ENCODE measurements at regions not wholly inside any gene's neighbourhood (a gene's known extent, or its start where the extent isn't known, plus 50 kb on each side); places are given as distances from the start of the nearest gene placed in this dataset.

DNA sequence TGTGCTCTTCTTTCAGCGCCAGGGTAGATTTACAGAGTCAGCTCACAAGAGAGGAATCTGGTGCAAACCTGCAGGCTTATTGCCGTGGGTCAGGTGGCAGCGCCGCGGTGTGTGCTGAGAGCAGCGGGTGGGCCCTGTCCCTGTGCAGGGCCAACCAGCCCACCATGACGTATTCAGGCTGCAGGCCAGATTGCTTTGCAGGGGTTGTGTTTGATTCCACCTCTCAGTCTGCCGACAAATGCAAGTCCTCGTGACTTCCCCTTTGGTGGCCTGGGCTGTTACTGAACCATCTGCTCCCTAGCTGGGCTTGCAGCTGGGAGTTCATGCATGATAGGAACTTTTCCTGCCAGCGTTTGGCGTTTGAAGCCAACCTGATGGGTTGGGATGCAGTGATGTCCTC, 66.7 kb upstream of the LEP start (continued):
- TF ChIP-seq, protein P1, sequence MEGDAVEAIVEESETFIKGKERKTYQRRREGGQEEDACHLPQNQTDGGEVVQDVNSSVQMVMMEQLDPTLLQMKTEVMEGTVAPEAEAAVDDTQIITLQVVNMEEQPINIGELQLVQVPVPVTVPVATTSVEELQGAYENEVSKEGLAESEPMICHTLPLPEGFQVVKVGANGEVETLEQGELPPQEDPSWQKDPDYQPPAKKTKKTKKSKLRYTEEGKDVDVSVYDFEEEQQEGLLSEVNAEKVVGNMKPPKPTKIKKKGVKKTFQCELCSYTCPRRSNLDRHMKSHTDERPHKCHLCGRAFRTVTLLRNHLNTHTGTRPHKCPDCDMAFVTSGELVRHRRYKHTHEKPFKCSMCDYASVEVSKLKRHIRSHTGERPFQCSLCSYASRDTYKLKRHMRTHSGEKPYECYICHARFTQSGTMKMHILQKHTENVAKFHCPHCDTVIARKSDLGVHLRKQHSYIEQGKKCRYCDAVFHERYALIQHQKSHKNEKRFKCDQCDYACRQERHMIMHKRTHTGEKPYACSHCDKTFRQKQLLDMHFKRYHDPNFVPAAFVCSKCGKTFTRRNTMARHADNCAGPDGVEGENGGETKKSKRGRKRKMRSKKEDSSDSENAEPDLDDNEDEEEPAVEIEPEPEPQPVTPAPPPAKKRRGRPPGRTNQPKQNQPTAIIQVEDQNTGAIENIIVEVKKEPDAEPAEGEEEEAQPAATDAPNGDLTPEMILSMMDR (IDR thresholded peaks at IDR 0.05) = no peak
- TF ChIP-seq, protein P2, sequence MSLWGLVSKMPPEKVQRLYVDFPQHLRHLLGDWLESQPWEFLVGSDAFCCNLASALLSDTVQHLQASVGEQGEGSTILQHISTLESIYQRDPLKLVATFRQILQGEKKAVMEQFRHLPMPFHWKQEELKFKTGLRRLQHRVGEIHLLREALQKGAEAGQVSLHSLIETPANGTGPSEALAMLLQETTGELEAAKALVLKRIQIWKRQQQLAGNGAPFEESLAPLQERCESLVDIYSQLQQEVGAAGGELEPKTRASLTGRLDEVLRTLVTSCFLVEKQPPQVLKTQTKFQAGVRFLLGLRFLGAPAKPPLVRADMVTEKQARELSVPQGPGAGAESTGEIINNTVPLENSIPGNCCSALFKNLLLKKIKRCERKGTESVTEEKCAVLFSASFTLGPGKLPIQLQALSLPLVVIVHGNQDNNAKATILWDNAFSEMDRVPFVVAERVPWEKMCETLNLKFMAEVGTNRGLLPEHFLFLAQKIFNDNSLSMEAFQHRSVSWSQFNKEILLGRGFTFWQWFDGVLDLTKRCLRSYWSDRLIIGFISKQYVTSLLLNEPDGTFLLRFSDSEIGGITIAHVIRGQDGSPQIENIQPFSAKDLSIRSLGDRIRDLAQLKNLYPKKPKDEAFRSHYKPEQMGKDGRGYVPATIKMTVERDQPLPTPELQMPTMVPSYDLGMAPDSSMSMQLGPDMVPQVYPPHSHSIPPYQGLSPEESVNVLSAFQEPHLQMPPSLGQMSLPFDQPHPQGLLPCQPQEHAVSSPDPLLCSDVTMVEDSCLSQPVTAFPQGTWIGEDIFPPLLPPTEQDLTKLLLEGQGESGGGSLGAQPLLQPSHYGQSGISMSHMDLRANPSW (CRISPR knock-in tag; conservative IDR thresholded peaks at IDR 0.05; ENCODE audit: low read depth) = no peak
- TF ChIP-seq, protein P3, sequence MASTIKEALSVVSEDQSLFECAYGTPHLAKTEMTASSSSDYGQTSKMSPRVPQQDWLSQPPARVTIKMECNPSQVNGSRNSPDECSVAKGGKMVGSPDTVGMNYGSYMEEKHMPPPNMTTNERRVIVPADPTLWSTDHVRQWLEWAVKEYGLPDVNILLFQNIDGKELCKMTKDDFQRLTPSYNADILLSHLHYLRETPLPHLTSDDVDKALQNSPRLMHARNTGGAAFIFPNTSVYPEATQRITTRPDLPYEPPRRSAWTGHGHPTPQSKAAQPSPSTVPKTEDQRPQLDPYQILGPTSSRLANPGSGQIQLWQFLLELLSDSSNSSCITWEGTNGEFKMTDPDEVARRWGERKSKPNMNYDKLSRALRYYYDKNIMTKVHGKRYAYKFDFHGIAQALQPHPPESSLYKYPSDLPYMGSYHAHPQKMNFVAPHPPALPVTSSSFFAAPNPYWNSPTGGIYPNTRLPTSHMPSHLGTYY (CRISPR knock-in tag; IDR thresholded peaks at IDR 0.05) = no peak
- no peak for TF ChIP-seq PREB (CRISPR knock-in tag; IDR thresholded peaks at IDR 0.05; ENCODE audit: borderline replicate concordance)
- TF ChIP-seq, protein P4, sequence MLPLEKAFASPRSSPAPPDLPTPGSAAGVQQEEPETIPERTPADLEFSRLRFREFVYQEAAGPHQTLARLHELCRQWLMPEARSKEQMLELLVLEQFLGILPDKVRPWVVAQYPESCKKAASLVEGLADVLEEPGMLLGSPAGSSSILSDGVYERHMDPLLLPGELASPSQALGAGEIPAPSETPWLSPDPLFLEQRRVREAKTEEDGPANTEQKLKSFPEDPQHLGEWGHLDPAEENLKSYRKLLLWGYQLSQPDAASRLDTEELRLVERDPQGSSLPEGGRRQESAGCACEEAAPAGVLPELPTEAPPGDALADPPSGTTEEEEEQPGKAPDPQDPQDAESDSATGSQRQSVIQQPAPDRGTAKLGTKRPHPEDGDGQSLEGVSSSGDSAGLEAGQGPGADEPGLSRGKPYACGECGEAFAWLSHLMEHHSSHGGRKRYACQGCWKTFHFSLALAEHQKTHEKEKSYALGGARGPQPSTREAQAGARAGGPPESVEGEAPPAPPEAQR (CRISPR knock-in tag; IDR thresholded peaks at IDR 0.05) = no peak
- TF ChIP-seq, protein P5, sequence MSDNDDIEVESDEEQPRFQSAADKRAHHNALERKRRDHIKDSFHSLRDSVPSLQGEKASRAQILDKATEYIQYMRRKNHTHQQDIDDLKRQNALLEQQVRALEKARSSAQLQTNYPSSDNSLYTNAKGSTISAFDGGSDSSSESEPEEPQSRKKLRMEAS (CRISPR knock-in tag; IDR thresholded peaks at IDR 0.05) = no peak

DNA sequence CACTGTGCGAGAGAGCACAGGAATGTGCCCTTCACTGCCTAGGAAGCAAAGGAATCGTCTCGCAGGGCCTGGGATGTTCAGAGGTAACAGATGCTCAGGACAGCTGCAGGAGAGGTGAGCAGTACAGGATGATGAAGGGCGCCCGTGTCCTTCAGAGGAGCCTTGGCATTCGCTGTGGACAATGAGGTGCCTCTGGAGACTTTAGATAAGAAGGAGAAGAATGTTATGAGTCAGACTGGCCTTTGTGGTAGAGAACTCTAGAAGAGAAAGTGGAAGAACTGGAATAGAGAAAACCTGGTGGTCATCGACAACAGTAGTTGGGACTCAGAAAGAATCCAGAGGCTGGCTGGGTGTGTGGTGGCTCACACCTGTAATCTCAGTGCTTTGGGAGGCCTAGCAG, 64.4 kb upstream of the LEP start:
- Mint-ChIP-seq H3K27ac (no peak overlapping the region), H3K27me3 (ENCODE audit: low read depth) (peaks cover 41% of the 10 kb centered on the region), H3K4me3 (no peak overlapping the region), H3K36me3 (no peaks in the 10 kb centered on the region), H3K4me1 (peaks cover 7% of the 10 kb centered on the region), H3K9me3 (no peaks in the 10 kb centered on the region)
- ATAC-seq (no peak), DNase-seq (ENCODE audit: low spot score) (no peak)
- POLR2A ChIA-PET = no interaction called here
- CTCF ChIA-PET = interaction anchor here (1.6 to 2.0 kb wide), 2 partner anchors 33 to 41 kb away, joined by 5 to 9 read pairs; no protein-coding TSS in a partner anchor
- TF ChIP-seq JAZF1 (CRISPR knock-in tag; IDR thresholded peaks at IDR 0.05) (no peak), FOXP1 (CRISPR knock-in tag; IDR thresholded peaks at IDR 0.05; ENCODE audit: borderline replicate concordance) (no peak)

- peaks cover 36% of the 10 kb centered on the region for H3K27me3 Mint-ChIP-seq (ENCODE audit: low read depth)
- H3K4me1 Mint-ChIP-seq = peaks cover 7% of the 10 kb centered on the region
- DNase-seq (ENCODE audit: low spot score) (no peak), ATAC-seq (no peak)
- no peak overlapping the region for H3K4me3 Mint-ChIP-seq
- ChIA-PET CTCF (interaction anchor here (1.2 to 1.7 kb wide), 3 partner anchors 10 to 43 kb away, joined by 3 to 4 read pairs (median 4); no protein-coding TSS in a partner anchor), POLR2A (no interaction called here)
- no peaks in the 10 kb centered on the region for H3K36me3 Mint-ChIP-seq
- H3K27ac Mint-ChIP-seq = no peak overlapping the region
- H3K9me3 Mint-ChIP-seq = no peaks in the 10 kb centered on the region
- no peak for TF ChIP-seq GRHL2 (CRISPR knock-in tag; IDR thresholded peaks at IDR 0.05; ENCODE audit: insufficient replicate concordance, severe bottlenecking)
- TF ChIP-seq, protein P6, sequence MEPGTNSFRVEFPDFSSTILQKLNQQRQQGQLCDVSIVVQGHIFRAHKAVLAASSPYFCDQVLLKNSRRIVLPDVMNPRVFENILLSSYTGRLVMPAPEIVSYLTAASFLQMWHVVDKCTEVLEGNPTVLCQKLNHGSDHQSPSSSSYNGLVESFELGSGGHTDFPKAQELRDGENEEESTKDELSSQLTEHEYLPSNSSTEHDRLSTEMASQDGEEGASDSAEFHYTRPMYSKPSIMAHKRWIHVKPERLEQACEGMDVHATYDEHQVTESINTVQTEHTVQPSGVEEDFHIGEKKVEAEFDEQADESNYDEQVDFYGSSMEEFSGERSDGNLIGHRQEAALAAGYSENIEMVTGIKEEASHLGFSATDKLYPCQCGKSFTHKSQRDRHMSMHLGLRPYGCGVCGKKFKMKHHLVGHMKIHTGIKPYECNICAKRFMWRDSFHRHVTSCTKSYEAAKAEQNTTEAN (CRISPR knock-in tag; IDR thresholded peaks at IDR 0.05) = no peak
- TF ChIP-seq RORB (CRISPR knock-in tag; IDR thresholded peaks at IDR 0.05) = no peak
- no peak for TF ChIP-seq ZNF423 (CRISPR knock-in tag; IDR thresholded peaks at IDR 0.05)
- TF ChIP-seq ESRRA (CRISPR knock-in tag; IDR thresholded peaks at IDR 0.05; ENCODE audit: borderline replicate concordance) = no peak
- no peak for TF ChIP-seq ZNF317 (CRISPR knock-in tag; IDR thresholded peaks at IDR 0.05; ENCODE audit: borderline replicate concordance, low read depth)
- TF ChIP-seq FOXK1 (CRISPR knock-in tag; IDR thresholded peaks at IDR 0.05) = no peak
- no peak for TF ChIP-seq PRDM15 (CRISPR knock-in tag; IDR thresholded peaks at IDR 0.05)
- TF ChIP-seq ZNF263 (CRISPR knock-in tag; IDR thresholded peaks at IDR 0.05; ENCODE audit: low read depth) = no peak
- no peak for TF ChIP-seq NFE2L1 (CRISPR knock-in tag; IDR thresholded peaks at IDR 0.05)
Measured at GRCh38 chr7:128177768-128178550, 63.1 kb upstream of the LEP start.
